SK-N-SH treated with all-trans-retinoic acid at 6 μM for 48 hours (cell line): ENCODE measurements at regions not wholly inside any gene's neighbourhood (a gene's known extent, or its start where the extent isn't known, plus 50 kb on each side); places are given as distances from the start of the nearest gene placed in this dataset.

Experiments
- ARNTL ChIP-seq: fragments of 450-650 bp; formaldehyde crosslinking; IDR thresholded peaks from 2 replicates; pipeline ENCODE4 v1.5.0; 2020; ENCODE audit warnings: low read depth, mild to moderate bottlenecking, moderate library complexity, borderline replicate concordance
- BACH2 ChIP-seq: fragments of 250-450 bp; sonication (Bioruptor Pico); IDR thresholded peaks from 2 replicates; pipeline ENCODE4 v1.9.0; 2021; ENCODE audit warnings: mild to moderate bottlenecking, borderline replicate concordance
- CSDC2 ChIP-seq: fragments of 250-450 bp; sonication (Bioruptor Pico); IDR thresholded peaks from 2 replicates; pipeline ENCODE4 v1.5.0; 2020; ENCODE audit warnings: mild to moderate bottlenecking, moderate library complexity
- GLIS3 ChIP-seq: fragments of 250-450 bp; sonication (Bioruptor Pico); IDR thresholded peaks from 2 replicates; pipeline ENCODE4 v1.5.0; 2020; ENCODE audit warnings: mild to moderate bottlenecking, moderate library complexity
- OSR1 ChIP-seq: fragments of 250-450 bp; sonication (Bioruptor Pico); IDR thresholded peaks from 2 replicates; pipeline ENCODE4 v1.8.0; 2022; ENCODE audit warnings: moderate library complexity, mild to moderate bottlenecking, inconsistent platforms
- POU6F1 ChIP-seq: fragments of 250-450 bp; sonication (Bioruptor Pico); IDR thresholded peaks from 2 replicates; pipeline ENCODE4 v1.8.0; 2021; ENCODE audit warnings: low read depth, mild to moderate bottlenecking, moderate library complexity, borderline replicate concordance
- RARB ChIP-seq: fragments of 250-450 bp; sonication (Bioruptor Pico); IDR thresholded peaks from 2 replicates; pipeline ENCODE4 v1.8.0; 2021; ENCODE audit warnings: mild to moderate bottlenecking, moderate library complexity
- ZC3H10 ChIP-seq: fragments of 250-450 bp; sonication (Bioruptor Pico); IDR thresholded peaks from 2 replicates; pipeline ENCODE4 v1.5.1; 2021; ENCODE audit warnings: mild to moderate bottlenecking, moderate library complexity
- ZFP3 ChIP-seq: fragments of 250-450 bp; sonication (Bioruptor Pico); IDR thresholded peaks from 2 replicates; pipeline ENCODE4 v1.5.0; 2020; ENCODE audit warnings: mild to moderate bottlenecking, moderate library complexity
- ZFP30 ChIP-seq: fragments of 450-650 bp; formaldehyde crosslinking; IDR thresholded peaks from 2 replicates; pipeline ENCODE4 v1.5.0; 2022; ENCODE audit warnings: mild to moderate bottlenecking, moderate library complexity
- ZNF8 ChIP-seq: fragments of 450-650 bp; formaldehyde crosslinking; IDR thresholded peaks from 2 replicates; pipeline ENCODE4 v1.5.0; 2020; ENCODE audit warnings: mild to moderate bottlenecking, moderate library complexity
- TF ChIP-seq, protein P1 (sequence below): fragments of 250-450 bp; sonication (Bioruptor Pico); IDR thresholded peaks from 2 replicates; pipeline ENCODE4 v1.8.0; 2020; ENCODE audit warnings: mild to moderate bottlenecking, moderate library complexity, borderline replicate concordance
- TF ChIP-seq, protein P2 (sequence below): fragments of 250-450 bp; sonication (Bioruptor Pico); IDR thresholded peaks from 2 replicates; pipeline ENCODE4 v1.5.1; 2020; ENCODE audit warnings: low read depth, mild to moderate bottlenecking, moderate library complexity

DNA sequence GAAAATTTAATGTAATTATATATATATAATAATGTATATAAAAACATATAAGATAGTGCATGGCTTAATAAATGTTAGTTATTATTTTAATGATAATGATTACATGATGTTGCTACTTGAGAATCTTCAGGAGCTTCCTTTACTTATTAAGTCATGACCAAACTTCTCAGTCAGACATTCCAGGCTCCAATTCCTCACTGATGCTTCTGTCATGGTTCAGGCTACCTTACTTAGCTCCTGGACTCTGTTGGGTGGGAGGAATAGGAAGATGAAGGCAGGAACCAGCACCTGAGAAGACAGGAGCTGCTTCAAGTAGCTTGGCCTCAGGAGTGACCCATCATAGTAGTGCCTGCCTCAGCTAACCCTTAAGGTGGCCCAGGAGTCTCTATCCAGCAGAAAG, 55.0 kb upstream of the EEPD1 start:
- TF ChIP-seq OSR1 (CRISPR knock-in tag): no peak
- TF ChIP-seq, protein P1, sequence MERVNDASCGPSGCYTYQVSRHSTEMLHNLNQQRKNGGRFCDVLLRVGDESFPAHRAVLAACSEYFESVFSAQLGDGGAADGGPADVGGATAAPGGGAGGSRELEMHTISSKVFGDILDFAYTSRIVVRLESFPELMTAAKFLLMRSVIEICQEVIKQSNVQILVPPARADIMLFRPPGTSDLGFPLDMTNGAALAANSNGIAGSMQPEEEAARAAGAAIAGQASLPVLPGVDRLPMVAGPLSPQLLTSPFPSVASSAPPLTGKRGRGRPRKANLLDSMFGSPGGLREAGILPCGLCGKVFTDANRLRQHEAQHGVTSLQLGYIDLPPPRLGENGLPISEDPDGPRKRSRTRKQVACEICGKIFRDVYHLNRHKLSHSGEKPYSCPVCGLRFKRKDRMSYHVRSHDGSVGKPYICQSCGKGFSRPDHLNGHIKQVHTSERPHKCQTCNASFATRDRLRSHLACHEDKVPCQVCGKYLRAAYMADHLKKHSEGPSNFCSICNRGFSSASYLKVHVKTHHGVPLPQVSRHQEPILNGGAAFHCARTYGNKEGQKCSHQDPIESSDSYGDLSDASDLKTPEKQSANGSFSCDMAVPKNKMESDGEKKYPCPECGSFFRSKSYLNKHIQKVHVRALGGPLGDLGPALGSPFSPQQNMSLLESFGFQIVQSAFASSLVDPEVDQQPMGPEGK: no peak
- no peak for TF ChIP-seq GLIS3
- TF ChIP-seq ZNF8 (CRISPR knock-in tag): no peak
- no peak for TF ChIP-seq ZC3H10 (CRISPR knock-in tag)
- TF ChIP-seq POU6F1 (CRISPR knock-in tag): no peak
- no peak for TF ChIP-seq ZFP30 (CRISPR knock-in tag)
- no peak for TF ChIP-seq CSDC2
- no peak for TF ChIP-seq ARNTL (CRISPR knock-in tag)
- TF ChIP-seq, protein P2, sequence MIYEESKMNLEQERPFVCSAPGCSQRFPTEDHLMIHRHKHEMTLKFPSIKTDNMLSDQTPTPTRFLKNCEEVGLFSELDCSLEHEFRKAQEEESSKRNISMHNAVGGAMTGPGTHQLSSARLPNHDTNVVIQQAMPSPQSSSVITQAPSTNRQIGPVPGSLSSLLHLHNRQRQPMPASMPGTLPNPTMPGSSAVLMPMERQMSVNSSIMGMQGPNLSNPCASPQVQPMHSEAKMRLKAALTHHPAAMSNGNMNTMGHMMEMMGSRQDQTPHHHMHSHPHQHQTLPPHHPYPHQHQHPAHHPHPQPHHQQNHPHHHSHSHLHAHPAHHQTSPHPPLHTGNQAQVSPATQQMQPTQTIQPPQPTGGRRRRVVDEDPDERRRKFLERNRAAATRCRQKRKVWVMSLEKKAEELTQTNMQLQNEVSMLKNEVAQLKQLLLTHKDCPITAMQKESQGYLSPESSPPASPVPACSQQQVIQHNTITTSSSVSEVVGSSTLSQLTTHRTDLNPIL (CRISPR knock-in tag): no peak
- TF ChIP-seq ZFP3 (CRISPR knock-in tag): no peak
- no peak for TF ChIP-seq RARB
- no peak for TF ChIP-seq BACH2 (CRISPR knock-in tag)
